NCI-H82 treated with DMSO at 0.1 percent for 48 hours (cell line): ENCODE measurements at regions not wholly inside any gene's neighbourhood (a gene's known extent, or its start where the extent isn't known, plus 50 kb on each side); places are given as distances from the start of the nearest gene placed in this dataset.
"Not testable (repeated sequence)": the region's sequence is repeated elsewhere in the genome, so short reads cannot be mapped to it uniquely, and the experiment has no call there.

Experiments
- DNase-seq: peaks from one replicate; lab custom pipeline; 2025; ENCODE audit not compliant: unreplicated experiment; lab: John Stamatoyannopoulos, UW

DNA sequence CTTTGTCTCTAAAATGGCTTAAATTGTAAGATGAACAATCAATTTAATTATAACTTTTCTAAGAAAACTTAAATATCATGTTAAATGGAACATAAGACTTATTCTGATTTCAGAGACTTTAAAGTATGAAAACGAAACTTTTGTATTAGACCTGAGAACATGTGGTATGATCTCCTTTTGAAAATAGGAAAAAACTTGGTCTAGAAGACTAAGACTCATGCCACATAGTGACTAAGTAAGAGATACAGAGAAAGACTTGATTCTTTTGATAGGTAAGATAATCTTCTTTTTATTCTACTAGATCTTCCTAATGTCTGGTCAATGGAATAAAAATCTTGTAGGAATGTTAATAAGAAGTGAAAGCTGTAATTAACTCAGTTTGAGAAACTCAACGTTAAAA is 326.3 kb upstream of the GRIA3 start:
- DNase-seq, result no peak

DNA sequence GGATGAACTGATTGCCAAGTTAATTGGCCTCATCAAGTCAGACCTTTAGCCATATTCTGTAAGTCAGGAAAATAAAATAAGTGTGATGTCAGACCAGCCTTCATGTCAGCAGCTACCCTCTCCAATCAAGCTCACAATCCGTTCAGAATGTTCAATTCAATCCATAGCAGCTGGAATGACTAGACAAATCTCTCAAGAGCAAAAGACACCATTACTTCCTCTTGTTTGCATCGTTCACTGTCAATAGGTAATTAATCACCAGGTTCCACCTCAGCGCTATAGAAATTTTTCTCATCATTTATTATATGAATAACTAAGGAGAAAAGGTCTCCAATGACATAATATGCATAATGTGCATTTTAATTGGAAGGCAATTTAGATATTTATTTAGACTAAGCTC is 321.0 kb upstream of the GRIA3 start:
- DNase-seq, result no peak

DNA sequence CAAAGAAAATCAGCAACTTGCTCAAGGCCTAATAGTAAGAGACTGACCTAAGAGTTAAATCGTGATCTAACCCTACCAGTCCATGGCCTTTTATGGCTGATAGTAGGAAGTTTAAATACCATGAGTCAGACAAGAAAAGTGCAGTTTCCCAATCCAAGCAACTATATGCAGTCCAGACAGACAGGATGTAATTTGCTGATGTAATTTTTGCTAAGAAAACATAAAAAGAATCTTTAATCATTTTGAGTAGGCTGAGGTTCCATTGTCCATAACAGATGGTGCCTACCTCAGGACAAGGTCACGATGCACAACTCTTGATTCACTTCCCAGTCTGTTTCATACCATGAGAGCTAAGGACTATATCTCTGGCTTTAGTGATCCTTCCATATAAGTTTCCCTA is 317.5 kb upstream of the GRIA3 start:
- no peak for DNase-seq

DNA sequence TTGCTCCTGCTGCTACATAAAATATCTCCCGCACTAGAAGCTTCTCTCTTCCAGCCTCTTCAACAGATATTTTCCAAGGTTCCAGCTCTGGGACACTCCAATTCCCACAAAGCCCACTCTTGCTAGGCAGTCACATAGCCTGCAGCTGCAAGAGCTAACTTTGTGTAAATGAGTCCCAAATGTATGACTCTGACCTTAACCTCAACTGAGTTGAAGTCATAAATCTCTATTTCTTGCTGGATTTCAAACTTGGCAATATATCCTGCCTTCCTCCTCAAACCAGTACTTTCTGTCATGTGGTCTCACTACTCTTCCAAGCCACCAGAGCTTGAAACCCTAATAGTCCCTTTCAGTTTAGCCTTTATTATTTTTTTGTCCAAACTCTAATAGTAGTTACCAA is 315.4 kb upstream of the GRIA3 start:
- no peak for DNase-seq

DNA sequence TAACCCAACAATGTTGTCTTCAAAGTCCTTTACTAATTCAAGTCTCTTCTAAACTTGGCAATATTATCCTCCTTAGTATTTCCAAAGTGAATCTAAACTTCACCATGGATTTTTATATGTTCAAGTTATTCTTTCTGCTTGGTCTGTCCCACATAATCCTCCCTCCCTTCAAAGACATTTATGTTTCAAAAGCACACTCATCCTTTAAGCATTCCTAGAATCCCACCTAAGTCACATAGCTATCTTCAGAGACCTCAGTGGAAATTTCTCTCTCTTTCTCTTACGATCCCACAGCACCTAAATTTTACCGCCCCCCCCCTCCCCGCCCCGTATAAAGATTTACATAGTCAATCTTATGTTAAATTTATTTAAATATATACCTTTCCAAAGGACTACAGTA is 314.9 kb upstream of the GRIA3 start:
- no peak for DNase-seq

DNA sequence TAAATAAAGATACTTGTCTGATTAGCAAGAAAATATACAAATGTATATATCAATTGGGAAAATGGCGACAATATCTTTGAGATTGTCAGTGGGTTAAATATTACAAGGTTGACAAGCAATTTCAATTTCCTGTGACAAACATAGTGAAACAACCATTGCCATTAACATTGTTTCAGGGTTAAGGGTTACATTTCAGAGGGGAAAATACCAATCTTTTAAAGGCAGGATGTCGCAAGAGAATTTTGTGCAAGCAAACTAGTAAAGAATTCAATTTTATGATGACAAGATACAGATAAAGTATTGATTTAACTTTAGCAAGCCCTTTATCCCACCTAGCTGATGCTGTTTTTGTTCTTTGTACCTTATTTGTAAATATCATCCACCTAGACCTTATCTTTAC is 305.8 kb upstream of the GRIA3 start:
- no peak for DNase-seq

DNA sequence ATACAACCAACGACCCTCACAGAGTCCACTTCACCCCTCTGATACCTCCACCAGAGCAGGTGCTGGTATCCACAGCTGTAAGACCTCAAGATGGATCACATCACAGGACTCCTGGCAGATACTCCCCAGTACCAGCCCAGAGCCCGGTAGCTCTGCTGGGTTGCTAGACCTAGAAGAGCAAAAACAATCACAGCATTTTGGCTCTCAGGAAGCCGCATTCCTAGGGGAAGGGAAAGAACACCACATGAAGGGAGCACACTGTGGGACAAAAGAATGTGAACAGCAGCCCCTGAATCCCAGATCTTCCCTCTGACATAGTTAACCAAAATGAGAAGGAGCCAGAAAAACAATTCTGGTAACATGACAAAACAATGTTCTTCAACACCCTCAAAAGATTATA is 303.1 kb upstream of the GRIA3 start:
- DNase-seq, result no peak

DNA sequence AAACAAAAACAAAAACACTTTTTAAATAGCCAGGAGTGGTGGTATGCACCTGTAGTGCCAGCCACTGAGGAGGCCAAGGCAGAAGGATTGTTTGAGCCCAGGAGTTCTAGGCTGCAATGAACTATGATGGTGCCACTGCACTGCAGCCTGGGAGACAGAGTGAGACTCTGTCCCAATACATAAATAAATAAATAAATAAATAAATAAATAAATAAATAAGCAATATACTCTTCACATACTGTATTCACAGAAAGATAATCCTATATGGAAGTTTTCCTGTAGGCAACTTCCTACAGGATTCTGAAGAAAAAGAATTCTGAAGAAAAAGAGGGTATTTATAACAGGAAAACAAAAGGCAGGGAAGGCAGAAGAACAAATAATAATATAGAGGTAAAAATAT is 293.3 kb upstream of the GRIA3 start:
- DNase-seq, result no peak

DNA sequence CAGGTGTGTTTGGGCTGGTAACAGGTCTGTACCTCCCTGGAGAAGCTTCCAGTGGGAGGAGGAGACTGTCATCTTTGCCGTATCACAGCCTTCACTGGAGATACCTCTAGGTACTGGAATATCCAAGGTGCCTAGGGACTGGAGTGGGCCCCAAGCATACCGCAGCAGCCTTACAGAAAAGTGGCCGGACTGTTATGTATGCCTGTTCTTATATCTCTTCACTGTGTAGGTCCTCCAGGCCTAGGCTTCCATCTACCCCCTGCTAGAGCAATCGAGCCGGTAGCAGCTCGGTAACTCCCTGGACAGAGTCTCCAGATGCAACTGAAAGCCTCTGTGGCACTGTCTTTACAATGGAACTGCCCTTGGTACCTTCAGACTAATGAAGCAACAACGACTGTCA is 277.4 kb upstream of the GRIA3 start:
- no peak for DNase-seq

DNA sequence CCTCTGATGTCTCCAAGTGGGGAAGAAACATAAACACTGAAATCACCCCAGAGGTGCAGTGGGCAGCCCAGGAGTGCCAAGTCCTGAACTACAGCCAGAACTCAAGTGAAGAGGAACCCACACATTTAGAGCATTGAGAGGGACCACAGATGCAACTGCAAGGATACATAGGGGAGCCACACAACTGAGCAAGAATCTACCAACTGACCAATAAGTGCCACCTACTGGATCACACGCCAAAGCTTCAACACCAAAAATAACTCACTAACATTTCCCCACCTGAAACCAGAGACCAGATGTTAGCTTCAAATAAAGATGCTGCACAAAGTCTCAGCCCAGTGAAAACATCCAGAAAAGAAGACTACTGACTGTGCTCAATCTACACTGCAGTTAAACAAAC is 276.7 kb upstream of the GRIA3 start:
- DNase-seq, result no peak

DNA sequence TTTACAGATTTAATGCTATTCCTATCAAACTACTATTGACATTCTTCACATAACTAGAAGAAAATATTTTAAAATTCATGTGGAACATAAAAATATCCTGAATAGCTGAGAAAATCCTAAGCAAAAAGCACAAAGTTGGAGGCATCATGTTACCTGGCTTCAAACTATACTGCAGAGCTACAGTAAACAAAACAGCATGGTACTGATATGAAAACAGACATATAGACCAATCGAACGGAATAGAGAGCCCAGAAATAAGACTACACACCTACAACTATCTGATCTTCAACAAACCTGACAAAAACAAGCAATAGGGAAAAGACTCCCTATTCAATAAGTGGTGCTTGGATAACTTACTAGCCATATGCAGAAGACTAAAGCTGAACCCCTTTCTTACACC is 273.4 kb upstream of the GRIA3 start:
- DNase-seq, result no peak

DNA sequence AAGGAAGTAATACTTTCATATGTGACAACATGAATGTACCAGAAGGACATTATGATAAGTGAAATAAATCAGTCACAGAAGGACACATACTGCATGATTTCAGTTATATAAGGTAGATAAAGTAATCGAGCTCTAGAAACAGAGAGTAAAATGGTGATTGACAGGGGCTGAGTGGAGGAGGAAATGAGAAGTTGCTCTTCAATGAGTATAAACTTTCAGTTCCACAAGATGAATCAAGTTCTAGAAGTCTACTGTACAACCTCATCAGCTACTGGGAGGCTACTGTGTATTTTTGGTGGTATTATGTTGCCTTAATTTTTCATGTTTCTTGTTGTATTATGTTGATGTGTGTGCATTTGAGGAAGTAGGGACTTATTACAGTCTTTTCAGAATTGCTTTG is 270.9 kb upstream of the GRIA3 start:
- DNase-seq, result no peak

DNA sequence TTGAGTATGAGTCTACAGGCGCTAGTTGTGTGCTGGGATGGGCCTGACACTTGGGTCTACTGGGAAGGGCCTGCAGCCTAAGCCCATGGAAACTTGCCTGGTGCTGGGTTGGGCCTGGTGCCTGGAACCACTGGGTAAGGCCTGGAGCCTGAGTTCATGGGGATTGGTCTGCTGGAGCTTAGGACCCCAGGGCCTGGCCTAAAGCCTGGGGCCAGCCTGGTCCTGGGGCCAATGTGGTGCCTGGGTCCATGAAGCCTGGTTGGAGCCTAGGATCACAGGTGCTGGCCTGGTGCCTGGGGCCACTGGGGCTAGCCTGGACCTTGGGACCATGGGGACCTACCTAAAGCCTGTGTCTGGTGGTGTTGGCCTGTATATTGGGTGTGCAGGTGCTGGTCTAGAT is 270.3 kb upstream of the GRIA3 start:
- no peak for DNase-seq

DNA sequence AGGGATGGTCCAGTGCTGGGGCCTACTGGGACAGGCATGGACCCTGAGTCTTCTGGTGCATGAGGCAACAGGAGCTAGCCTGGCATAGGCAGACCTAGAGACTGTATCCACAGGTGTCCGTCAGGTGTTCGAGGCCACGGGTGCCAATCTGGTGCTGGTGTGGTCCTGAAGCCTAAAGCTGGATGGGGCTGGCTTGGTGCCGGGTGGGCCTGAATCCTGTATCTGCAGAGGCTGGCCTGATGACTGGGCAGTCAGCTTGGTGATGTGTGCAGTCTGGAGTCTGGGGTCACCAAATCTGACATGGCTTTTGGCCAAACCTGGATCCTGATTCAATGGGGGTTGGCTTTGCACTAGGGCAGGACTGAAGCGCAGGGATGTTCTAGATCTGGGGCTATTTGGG is 269.8 kb upstream of the GRIA3 start:
- no peak for DNase-seq

DNA sequence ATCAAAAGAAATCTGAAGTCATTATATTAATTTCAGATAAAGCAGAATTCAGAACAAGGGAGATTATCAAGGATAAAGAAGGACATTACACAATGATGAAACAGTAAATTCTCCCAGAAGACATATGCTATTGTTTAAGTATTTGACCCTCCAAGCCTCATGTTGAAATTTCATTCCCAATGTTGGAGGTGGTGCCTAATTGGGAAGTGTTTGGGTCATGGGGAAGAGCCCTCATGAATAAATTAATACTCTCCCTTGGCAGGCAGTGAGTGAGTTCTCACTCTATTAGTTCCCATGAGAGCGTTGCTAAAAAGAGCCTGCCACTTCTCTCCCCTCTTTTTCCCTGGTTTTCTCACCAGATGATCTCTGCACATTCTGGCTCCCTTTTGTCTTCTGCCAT is 249.9 kb upstream of the GRIA3 start:
- DNase-seq, result no peak

DNA sequence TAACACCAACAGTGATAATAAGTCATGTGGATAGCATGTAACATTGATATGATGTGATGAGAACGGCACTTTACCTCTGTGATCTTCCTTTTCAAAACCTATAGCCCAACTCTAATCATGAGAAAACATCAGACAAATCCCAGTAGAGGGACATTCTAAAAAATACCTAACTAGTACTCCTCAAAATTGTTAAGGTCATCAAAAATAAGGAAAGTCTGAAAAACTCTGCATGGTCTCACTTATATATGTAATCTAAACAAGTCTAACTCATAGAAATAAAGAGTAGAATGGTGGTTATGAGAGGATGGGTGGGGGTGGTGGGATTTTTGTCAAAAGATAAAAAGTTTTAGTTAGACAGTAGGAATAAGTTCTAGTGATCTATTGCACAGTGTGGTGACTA is 243.9 kb upstream of the GRIA3 start:
- no peak for DNase-seq

DNA sequence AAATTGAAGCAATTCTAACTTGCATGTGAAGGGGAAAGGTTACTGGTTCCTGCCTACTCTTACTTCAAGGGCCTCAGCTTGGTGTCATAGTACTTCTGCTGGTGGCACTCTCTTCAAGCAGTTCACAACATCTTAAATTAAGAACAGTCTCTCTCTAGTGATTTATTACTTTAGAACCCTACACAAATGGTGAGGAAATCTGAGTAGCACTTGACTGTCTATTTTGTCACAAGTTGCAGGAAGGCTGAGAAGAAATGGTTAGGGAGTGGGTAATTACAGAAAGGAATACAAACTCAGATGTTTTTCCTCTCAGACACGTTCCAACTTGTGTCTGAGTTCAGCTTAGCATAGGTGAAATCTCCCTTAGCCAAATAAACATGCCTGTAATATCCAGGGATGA is 242.3 kb upstream of the GRIA3 start:
- no peak for DNase-seq

DNA sequence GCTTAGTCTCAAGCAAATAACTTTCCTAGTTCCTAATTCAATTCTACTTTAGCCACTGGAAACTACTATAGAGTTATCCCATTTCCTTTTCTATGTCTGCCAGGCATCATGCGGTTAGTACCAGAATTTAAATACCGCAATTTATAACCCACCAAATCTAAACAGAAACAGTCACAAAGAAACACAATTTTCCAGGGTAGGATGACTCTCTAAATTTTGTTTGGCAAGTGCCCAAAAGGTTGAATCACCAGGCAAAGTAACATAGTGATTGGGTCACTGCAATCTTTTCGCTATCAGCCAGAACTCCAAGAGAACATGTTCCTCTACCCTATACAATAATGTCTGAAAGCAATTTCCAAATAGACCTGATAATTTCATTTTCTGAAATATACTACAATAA is 240.2 kb upstream of the GRIA3 start:
- no peak for DNase-seq

DNA sequence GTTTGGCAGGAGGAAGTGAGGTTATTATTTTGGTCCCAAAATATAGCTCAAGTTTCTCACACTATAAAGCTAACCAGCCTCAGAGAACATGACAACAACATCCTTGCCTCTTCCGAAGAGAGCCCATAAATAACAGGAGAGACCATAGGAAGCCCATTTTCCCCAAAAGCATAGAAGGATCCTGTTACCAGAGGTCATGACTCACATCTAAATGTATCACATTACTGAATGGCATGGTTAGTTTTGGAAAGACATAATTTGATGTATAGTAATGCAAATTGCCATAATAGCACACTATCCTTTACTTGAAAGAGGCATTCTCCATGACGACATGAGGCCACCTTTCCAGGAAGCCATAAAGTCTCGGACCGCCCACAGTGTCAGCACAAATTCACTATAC is 238.8 kb upstream of the GRIA3 start:
- DNase-seq, result no peak

DNA sequence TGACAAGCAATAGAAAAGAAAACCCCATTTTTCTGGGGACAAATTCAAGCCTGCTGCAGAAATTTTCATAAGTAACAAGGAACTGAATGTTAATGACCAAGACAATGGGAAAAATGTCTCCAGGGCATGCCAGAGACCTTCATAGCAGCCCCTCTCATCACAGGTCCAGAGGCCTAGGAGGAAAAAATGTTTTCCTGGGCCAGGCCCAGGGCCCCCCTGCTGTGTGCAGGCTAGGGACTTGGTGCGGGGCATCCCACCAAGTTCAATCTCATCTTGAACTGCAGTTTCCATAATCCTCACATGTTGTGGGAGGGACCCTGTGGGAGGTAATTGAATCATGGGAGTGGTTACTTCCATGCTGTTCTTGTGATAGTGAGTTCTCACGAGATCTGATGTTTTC is 211.5 kb upstream of the GRIA3 start:
- DNase-seq, result no peak

DNA sequence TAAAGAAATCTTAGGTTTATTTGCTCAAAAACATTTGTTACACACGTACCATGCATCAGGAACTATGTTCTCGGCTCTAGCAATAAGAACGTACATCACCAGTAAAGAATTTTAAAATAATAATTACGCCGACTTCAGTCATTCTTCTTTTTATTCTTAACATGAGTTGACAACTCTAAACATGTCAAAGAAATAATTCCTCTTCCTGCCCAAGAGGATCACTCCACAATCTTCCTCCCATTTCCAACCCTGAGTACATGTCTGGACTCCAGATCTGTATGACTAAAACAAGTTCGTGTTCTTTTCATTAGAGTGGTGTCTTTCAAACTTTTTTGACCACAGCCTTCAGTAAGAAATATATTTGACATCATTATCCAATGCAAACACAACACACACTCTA is 201.6 kb upstream of the GRIA3 start:
- no peak for DNase-seq

DNA sequence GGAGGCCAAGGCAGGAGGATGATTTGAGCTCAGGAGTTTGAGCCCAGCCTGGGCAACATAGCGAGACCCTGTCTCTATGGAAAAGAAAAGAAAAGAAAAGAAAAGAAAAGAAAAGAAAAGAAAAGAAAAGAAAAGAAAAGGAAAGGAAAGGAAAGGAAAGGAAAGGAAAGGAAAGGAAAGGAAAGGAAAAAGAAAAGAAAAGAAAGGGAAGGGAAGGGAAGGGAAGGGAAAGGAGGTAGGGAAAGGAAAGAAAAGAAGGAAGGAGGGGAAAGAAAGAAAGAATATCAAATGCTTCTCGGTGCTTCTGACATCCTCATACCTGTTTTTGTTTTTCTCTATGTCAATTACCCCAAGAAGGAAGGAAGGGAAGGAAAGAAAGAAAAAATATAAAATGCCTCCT is 181.2 kb upstream of the GRIA3 start:
- DNase-seq, result not testable (repeated sequence)

DNA sequence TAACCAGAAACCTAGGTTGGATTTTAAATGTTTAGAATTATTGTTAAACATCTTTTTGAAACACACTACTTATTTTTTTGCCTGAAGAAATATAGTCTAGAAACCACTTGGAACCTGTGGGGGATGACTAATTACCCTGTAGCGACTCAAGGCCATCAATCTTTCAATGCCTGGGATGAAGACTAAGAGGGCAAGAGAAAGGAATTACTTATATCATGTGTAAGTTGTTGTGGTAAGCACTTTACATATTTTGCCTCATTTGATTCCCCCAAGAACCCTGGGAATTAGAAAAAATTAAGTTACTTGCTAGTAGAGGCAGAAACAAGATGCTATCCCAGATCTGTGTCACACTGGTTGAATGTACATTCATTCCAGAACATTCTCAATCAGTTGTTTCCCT is 170.9 kb upstream of the GRIA3 start:
- DNase-seq, result no peak

DNA sequence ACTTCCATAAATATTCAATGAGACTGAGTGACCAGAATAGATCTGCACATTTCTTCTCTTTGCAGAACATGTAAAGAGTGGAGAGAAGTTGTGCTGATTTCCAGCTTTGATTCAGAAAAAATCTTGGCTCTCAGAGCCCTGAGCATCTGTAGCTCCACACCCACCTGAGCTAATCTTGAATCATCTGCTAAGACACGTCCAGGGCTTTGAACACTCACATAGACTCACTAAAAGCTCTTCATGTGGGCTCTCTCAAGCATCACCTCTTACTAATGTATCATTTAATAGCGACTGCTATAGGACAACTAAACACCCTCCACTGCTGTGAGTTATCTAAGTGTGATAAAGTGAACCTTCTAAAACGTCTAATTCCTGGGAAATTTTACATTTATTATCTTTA is 147.7 kb upstream of the GRIA3 start:
- DNase-seq, result no peak
